GM19468 (cell line): ENCODE measurements at regions not wholly inside any gene's neighbourhood (a gene's known extent, or its start where the extent isn't known, plus 50 kb on each side); places are given as distances from the start of the nearest gene placed in this dataset.

ENCODE experiments used
- ATAC-seq: cut with Tn5 transposase; IDR thresholded peaks from one replicate; pipeline ENCODE4 v1.9.1; 2021; ENCODE audit warnings: mild to moderate bottlenecking, moderate library complexity, moderate number of reproducible peaks; ENCODE audit not compliant: unreplicated experiment; ENCODE audit errors: extremely low read depth

GRCh38 chr17:27973258-27974044 is 69.0 kb upstream of the NLK start:
- ATAC-seq, result no peak

DNA sequence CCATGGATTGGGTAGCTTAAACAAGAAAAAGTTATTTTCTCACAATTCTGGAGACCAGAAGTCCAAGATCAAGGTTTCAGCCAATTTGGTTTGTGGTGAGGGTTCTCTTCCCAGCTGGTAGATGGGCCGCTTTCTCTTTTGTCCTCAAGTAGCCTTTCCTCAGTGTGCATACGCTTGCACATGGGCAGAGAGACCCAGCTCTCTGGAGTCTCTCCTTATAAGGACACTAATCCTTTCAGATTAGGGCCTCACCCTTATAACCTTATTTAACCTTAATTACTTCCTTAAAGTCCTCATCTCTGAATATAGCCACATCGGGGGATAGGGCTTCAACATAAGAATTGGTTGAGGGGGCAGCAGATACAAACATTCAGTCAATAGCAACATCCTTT is 68.4 kb upstream of the NLK start:
- no peak for ATAC-seq

GRCh38 chr17:27974531-27975145 is 67.8 kb upstream of the NLK start:
- ATAC-seq, result no peak

DNA sequence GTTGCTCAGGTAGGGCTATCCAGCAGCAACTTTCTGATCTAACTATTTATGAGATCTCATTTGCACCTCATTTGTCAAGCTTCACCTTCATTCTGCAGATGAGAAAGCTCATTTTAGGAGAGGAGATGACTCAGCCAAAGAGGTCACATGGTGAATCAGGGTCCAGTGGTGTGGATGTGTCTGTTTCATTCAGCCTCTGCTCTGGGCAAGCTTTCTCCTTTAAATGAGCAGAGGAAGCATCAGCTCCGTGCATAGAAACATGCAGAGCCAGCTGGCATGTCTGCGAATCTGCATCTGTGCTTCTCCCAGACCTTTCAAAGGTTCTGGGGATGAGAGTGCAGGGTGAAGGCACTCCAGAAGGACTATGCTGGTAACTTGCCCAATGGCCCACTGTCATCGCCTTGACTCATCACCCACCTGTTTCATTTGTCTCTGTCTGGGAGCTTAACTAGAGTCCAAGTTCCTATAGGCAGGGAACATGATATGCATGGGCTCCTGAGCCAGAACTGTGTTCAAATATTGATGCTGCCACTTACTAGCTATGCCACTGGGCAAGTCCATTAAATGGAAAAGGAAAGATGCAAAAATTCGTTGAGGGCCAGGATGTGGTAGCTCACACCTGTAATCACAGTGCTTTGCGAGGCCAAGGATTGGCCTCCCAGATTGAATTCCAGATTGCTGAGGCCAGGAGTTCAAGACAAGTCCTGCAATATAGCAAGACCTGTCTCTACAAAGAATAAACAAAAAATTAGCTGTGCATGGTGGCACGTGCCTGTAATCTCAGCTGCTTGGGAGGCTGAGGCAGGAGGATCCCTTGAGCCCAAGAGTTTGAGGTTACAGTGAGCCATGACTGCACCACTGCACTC is 67.1 kb upstream of the NLK start:
- no peak for ATAC-seq

DNA sequence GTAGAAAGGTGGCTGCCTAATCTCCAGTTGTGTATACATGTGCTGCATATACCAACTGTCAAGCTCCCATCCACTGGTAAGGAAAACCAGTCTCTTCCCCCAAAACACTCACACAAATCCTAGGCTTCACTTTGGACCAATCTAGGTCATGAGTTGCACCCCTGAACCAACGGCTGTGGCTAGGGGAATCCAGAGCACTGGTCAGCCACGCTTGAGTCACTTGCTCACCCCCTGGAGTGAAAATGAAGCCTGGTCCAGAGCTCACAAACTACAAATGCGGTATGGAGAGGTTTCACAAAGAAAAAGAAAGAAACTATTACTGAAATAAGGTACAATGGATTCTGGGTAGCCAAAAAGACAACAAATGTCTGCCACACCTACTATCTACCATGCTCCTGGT is 66.1 kb upstream of the NLK start:
- ATAC-seq, result no peak

DNA sequence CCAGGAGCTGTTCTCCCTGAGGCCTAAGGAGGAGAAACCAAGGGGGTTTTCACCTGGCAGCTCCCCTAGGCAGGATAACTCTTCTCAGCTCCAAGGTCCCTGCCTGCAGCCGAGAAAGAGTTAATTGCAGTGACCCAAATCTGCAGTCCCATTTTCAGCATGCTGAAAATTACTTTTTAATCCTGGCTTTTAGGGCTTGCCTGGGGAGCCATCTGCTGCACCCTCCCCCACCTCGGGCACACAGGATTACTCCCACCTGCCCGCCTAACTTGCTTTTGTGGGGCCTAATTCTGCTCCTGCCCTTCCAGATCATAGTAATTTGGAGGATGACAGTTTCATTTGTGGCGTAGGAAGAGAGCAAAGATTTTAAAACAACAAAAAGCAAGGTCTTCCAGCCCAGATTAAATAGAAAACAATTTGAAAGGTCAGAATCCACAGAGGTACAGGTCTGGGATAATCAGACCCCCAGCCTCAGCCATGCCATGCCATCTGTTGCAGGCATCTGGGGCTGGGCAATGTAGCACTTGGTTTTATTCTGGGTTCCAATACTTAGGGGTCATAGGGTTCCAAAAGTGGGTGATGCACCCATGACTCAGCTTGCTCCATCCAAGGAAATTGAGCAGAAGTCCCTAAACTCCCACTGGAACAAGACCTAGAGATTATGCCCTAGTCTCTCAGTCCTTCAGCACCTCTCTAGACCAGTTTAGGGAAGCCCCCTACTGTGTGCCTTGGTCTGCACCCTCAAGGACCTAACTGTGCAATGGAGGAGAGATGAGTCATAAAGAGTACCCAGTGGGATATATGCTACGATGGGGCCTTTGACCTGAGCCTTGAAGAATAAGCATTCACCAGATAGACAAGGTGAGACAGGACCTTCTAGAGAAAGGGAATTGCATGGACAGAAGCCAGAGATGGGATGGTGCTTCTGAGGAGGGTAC is 64.5 kb upstream of the NLK start:
- ATAC-seq, result no peak

GRCh38 chr17:27978689-27979175 is 63.7 kb upstream of the NLK start:
- ATAC-seq, result no peak

GRCh38 chr17:27980043-27980442 is 62.4 kb upstream of the NLK start:
- ATAC-seq, result no peak

- ATAC-seq, result no peak
Measured at GRCh38 chr17:27981978-27982377, 60.5 kb upstream of the NLK start.

GRCh38 chr17:27982688-27983087 is 59.8 kb upstream of the NLK start:
- ATAC-seq, result no peak

DNA sequence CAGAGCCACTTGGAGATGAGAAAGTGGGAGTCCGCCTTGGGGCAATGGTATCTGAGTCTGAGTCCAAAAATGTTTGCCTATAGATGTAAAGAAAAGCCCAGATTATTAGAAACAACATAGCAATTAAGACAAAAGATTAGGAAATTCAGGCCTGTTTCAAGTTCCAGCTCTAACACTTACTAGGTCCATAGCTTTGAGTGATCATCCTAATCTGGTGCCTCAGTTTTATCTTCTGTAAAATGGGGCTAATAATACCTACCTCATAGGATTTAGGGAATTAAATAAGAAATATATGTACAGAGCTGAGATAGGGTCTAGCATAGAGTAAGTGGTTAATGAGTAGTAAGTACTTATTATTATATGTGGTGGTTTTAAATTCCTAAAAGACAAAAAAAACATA is 58.6 kb upstream of the NLK start:
- no peak for ATAC-seq

GRCh38 chr17:27984404-27984803 is 58.1 kb upstream of the NLK start:
- ATAC-seq, result no peak

GRCh38 chr17:27984816-27985215 is 57.7 kb upstream of the NLK start:
- ATAC-seq, result no peak

DNA sequence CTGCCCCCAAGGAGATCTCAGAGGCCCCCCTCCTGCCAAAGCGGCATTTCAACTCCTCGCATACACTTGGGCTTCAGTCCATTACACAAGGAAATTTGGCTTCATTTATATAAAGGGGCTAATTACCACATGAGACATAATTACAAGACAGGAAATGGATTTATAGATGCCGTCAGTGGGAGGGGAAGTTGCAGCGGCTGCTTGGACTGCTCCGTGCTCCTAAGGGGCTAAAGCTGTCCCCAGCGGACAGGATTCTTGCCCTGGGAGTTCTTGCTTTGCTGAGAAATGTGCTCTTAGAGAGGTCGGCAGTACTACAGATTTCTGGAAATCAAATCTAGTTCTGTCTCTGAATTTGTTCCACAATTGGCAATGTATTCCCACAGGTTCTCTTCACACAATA is 57.2 kb upstream of the NLK start:
- ATAC-seq, result no peak

GRCh38 chr17:27985736-27986399 is 56.6 kb upstream of the NLK start:
- ATAC-seq, result peak; percentile 32

DNA sequence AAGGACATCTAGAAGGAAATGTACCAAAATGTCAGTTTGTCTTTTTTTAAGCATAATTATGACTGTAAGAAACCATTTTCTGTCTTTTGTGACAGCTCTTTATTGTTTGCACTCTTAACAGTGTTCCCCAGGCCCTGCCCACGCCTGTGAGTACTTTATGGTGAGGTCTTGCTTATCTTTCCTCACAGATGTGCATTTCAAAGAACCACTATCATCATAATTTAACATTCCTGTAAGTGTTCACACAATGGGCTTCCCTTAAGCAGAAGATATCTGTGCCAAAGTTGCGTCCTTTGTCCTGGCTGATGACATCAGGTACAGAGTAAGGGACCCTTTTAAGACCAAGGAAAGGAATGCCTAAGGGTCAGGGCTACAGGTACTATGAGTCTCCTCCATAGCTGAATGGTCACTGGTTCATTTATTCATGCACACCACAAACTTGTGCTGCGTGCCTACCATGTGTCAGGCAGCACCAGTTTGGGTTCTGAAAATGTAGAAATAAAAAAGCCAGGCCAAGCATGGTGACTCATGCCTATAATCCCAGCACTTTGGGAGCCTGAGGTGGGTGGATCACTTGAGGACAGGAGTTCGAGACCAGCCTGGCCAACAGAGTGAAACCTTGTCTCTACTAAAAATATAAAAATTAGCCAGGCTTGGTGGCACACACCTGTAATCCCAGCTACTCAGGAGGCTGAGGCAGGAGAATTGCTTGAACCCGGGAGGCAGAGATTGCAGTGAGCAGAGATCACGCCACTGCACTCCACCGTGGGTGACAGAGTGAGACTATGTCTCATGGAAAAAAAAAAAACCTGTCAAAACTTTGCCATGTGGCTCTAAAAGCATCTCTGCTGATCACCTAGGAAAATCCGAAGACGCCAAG is 55.4 kb upstream of the NLK start:
- ATAC-seq, result no peak

DNA sequence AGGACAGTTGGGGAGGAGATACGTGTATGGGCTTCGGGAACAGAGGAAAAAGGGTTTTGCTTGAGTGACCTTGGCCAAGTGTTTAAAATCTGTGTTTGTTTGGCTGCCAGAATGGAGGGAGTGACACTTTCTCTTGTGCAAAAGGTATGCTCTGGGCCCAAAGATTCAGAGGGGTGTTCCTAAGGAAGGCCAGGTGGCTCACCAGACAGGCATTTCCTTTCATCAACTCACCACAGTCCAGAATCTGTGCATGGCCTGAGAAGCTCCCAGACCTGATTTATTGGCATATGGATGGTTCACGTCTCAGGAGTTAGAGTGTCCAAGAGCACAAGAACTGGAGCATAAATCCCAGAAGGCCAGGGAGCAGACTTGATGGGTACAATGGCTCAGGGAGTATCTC is 53.4 kb upstream of the NLK start:
- ATAC-seq, result no peak

DNA sequence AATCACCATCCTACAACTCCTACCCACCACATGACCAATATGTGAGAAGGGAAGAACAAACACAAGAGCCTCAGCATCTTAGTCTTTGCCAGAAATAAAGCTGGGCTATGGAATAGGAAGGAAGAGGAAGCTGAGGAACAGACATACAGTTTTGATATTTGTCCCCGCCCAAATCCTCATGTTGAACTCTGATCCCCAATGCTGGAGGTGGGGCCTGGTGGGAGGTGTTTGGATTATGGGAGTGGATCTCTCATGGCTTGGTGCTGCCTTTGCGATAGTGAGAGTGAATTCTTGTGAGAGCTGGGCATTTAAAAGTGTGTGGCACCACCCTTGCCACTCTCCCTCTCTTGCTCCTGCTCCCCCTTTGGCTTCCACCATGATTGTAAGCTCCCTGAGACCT is 52.4 kb upstream of the NLK start:
- no peak for ATAC-seq
